A549 (cell line): ENCODE measurements at regions not wholly inside any gene's neighbourhood (a gene's known extent, or its start where the extent isn't known, plus 50 kb on each side); places are given as distances from the start of the nearest gene placed in this dataset.

Experiments
- ATAC-seq, 2 experiments: fragments of 200-7000 bp in 1 of 2; fragments of >200 bp in 1 of 2; cut with Nextera tagmentation in 1 of 2; cut with Tn5 transposase in 1 of 2; 3 replicates each; pipeline versions ENCODE4 v1.8.0 to v1.9.1; 2018 to 2020; ENCODE audit warnings: mild to moderate bottlenecking in 1 of 2, moderate library complexity in 1 of 2
- CTCF ChIA-PET: fragments of 300-600 bp; sonication (Branson Sonifier 250); formaldehyde crosslinking; extraction: SDS; loops from one replicate; lab custom pipeline; 2021; ENCODE audit warnings: antibody characterized with exemption, inconsistent platforms; lab: Yijun Ruan, JAX
- POLR2A ChIA-PET: fragments of 350-600 bp; formaldehyde crosslinking; extraction: SDS; loops from one replicate; lab custom pipeline; 2021; ENCODE audit warnings: antibody characterized with exemption, inconsistent platforms; lab: Yijun Ruan, JAX
- DNase-seq, 2 experiments: peaks; one replicate each; pipeline versions ENCODE4 v3.0.0 to v3.0.0-alpha.2; 2011 to 2016; ENCODE audit warnings: low read depth in 1 of 2, low spot score in 1 of 2
- FAIRE-seq: peaks from 2 replicates; lab custom pipeline; 2011; peaks lifted over from hg19 to GRCh38; lab: Jason Lieb, UNC
- H3K27ac ChIP-seq, 2 experiments: fragments of >200 bp; sonication (Bioruptor Twin); formaldehyde crosslinking; 3 replicates each; pipeline ENCODE4 v1.5.1; 2016 to 2017
- H3K4me1 ChIP-seq: fragments of >200 bp; sonication (Bioruptor Twin); formaldehyde crosslinking; 3 replicates; pipeline ENCODE4 v1.6.1; 2016
- H3K4me2 ChIP-seq: fragments of >200 bp; sonication (Bioruptor Twin); formaldehyde crosslinking; 3 replicates; pipeline ENCODE4 v1.6.1; 2016
- H3K4me3 ChIP-seq: fragments of >200 bp; sonication (Bioruptor Twin); formaldehyde crosslinking; 3 replicates; pipeline ENCODE4 v1.5.1; 2016
- H3K9me3 ChIP-seq: fragments of >200 bp; sonication (Bioruptor Twin); formaldehyde crosslinking; 3 replicates; pipeline ENCODE4 v1.6.1; 2016
- BCL3 ChIP-seq: fragments of >200 bp; sonication (Bioruptor Twin); formaldehyde crosslinking; IDR thresholded peaks from 3 replicates; pipeline ENCODE4 v1.6.1; 2016
- CHD4 ChIP-seq: fragments of 200-600 bp; sonication (generic); IDR thresholded peaks from 2 replicates; pipeline ENCODE4 v1.6.1; 2016; ENCODE audit warnings: antibody characterized with exemption, mild to moderate bottlenecking, borderline replicate concordance
- CTCF ChIP-seq: fragments of >200 bp; sonication (Bioruptor Twin); formaldehyde crosslinking; IDR thresholded peaks from 3 replicates; pipeline ENCODE4 v1.5.1; 2016
- EHF ChIP-seq: fragments of 250-450 bp; sonication (Bioruptor Pico); IDR thresholded peaks from 2 replicates; pipeline ENCODE4 v1.5.0; 2020; ENCODE audit warnings: mild to moderate bottlenecking
- ELK1 ChIP-seq: fragments of 150-350 bp; IDR thresholded peaks from 2 replicates; pipeline ENCODE4 v1.6.1; 2014; ENCODE audit warnings: low read depth, mild to moderate bottlenecking, low read length
- ESRRA ChIP-seq: fragments of 150-350 bp; IDR thresholded peaks from 2 replicates; pipeline ENCODE4 v1.6.1; 2014; ENCODE audit warnings: mild to moderate bottlenecking, low read length, borderline replicate concordance
- HEYL ChIP-seq: fragments of 250-450 bp; sonication (Bioruptor Pico); IDR thresholded peaks from 2 replicates; pipeline ENCODE4 v1.8.0; 2021; ENCODE audit warnings: mild to moderate bottlenecking, moderate library complexity
- HMGXB4 ChIP-seq: fragments of 250-450 bp; sonication (Bioruptor Pico); IDR thresholded peaks from 2 replicates; pipeline ENCODE4 v1.5.0; 2021; ENCODE audit warnings: mild to moderate bottlenecking, moderate library complexity, borderline replicate concordance
- JUN ChIP-seq, 2 experiments: fragments of >200 bp; sonication (Bioruptor Twin); formaldehyde crosslinking; IDR thresholded peaks; 2 replicates in 1 of 2; 3 replicates in 1 of 2; pipeline ENCODE4 v1.6.1; 2016 to 2017
- KDM1A ChIP-seq: fragments of 200-600 bp; sonication (generic); IDR thresholded peaks from 2 replicates; pipeline ENCODE4 v1.6.1; 2016; ENCODE audit warnings: low read depth, mild to moderate bottlenecking
- KDM5A ChIP-seq: fragments of 200-600 bp; sonication (generic); IDR thresholded peaks from 2 replicates; pipeline ENCODE4 v1.6.1; 2016; ENCODE audit warnings: antibody characterized with exemption, mild to moderate bottlenecking
- MAX ChIP-seq: IDR thresholded peaks from 2 replicates; pipeline ENCODE4 v1.6.1; 2012
- NFE2L2 ChIP-seq: fragments of 150-350 bp; conservative IDR thresholded peaks from 2 replicates; pipeline ENCODE4 v1.6.1; 2014; ENCODE audit warnings: low read length
- NR3C1 ChIP-seq: fragments of >200 bp; sonication (Bioruptor Twin); formaldehyde crosslinking; IDR thresholded peaks from 3 replicates; pipeline ENCODE4 v1.6.1; 2017
- POLR2A ChIP-seq: IDR thresholded peaks from 2 replicates; pipeline ENCODE4 v1.6.1; 2012; ENCODE audit warnings: mild to moderate bottlenecking, low read length
- POLR2AphosphoS2 ChIP-seq: conservative IDR thresholded peaks from 2 replicates; pipeline ENCODE4 v1.6.1; 2012; ENCODE audit warnings: low read length, improper control_type of control experiment, inconsistent platforms
- RARB ChIP-seq: fragments of 250-450 bp; sonication (Bioruptor Pico); IDR thresholded peaks from 2 replicates; pipeline ENCODE4 v1.8.0; 2021; ENCODE audit warnings: mild to moderate bottlenecking, moderate library complexity
- REST ChIP-seq: fragments of 200-600 bp; sonication (generic); IDR thresholded peaks from 2 replicates; pipeline ENCODE4 v1.6.1; 2016; ENCODE audit warnings: antibody characterized with exemption, mild to moderate bottlenecking, moderate library complexity
- RFX5 ChIP-seq: fragments of 450-650 bp; IDR thresholded peaks from 2 replicates; pipeline ENCODE4 v1.7.1; 2014; ENCODE audit warnings: antibody characterized with exemption, mild to moderate bottlenecking, moderate library complexity
- RNF2 ChIP-seq: fragments of 200-600 bp; sonication (generic); IDR thresholded peaks from 2 replicates; pipeline ENCODE4 v1.6.1; 2016; ENCODE audit warnings: low read depth, mild to moderate bottlenecking, antibody characterized with exemption, moderate library complexity, borderline replicate concordance
- SMC3 ChIP-seq: fragments of >200 bp; sonication (Bioruptor Twin); formaldehyde crosslinking; IDR thresholded peaks from 3 replicates; pipeline ENCODE4 v1.6.1; 2018; ENCODE audit warnings: inconsistent platforms
- SREBF2 ChIP-seq: fragments of 450-650 bp; IDR thresholded peaks from 2 replicates; pipeline ENCODE4 v1.6.1; 2014; ENCODE audit warnings: mild to moderate bottlenecking, moderate library complexity
- TFCP2L1 ChIP-seq: fragments of 250-450 bp; sonication (Bioruptor Pico); IDR thresholded peaks from 2 replicates; pipeline ENCODE4 v1.5.0; 2021; ENCODE audit warnings: mild to moderate bottlenecking
- ZFP36 ChIP-seq: fragments of 450-650 bp; IDR thresholded peaks from 2 replicates; pipeline ENCODE4 v1.6.1; 2014; ENCODE audit warnings: borderline replicate concordance; ENCODE audit not compliant: partially characterized antibody
- WGBS: methylation state at CpG from one replicate; pipeline ENCODE4 v1.1.6; 2017; ENCODE audit errors: missing lambda C conversion rate; 5-methylcytosine and 5-hydroxymethylcytosine counted together

GRCh38 chr5:15002791-15003190 is 131.2 kb upstream of the ANKH start:
- TF ChIP-seq BCL3 (no peak), HEYL (CRISPR knock-in tag) (no peak), POLR2AphosphoS2 (no peak), POLR2A (no peak), HMGXB4 (CRISPR knock-in tag) (no peak), KDM5A (no peak), CHD4 (no peak)

GRCh38 chr5:15002173-15002572 is 130.6 kb upstream of the ANKH start:
- H3K4me1 ChIP-seq = peaks cover 7% of the 10 kb centered on the region; the same call in 1 of the 3 replicates

More at GRCh38 chr5:15002791-15003190, 131.2 kb upstream of the ANKH start:
- 14% methylated on average over 2 of the region's 2 CpGs for WGBS
- H3K9me3 ChIP-seq = peaks cover 13% of the 10 kb centered on the region
- ATAC-seq (no peak), DNase-seq (no peak), FAIRE-seq (no peak)
- H3K4me1 ChIP-seq = peaks cover 9% of the 10 kb centered on the region
- no peak overlapping the region for H3K4me2 ChIP-seq
- ChIA-PET POLR2A (no interaction called here), CTCF (interaction anchor here (0.6 to 6.0 kb wide), 37 partner anchors 10 to 330 kb away, joined by 3 to 144 read pairs (median 4); partner anchors contain the start of gene ANKH)
- no peak overlapping the region for H3K27ac ChIP-seq
- no peak overlapping the region for H3K4me3 ChIP-seq

More at GRCh38 chr5:15002173-15002572, 130.6 kb upstream of the ANKH start:
- TF ChIP-seq REST (no peak), TFCP2L1 (CRISPR knock-in tag) (no peak), EHF (CRISPR knock-in tag) (no peak), CHD4 (no peak), RFX5 (no peak), NFE2L2 (no peak), ELK1 (no peak), ZFP36 (no peak), KDM5A (no peak), RNF2 (no peak), JUN (IDR thresholded peaks at IDR 0.05) (no peak), KDM1A (no peak), ESRRA (no peak), SMC3 (no peak), NR3C1 (no peak), BCL3 (no peak), CTCF (no peak), SREBF2 (no peak), MAX (no peak), RARB (CRISPR knock-in tag) (no peak)
- FAIRE-seq (no peak), DNase-seq (no peak), ATAC-seq (no peak)
- WGBS = 83% methylated on average over 10 of the region's 10 CpGs
- Histone ChIP-seq H3K4me2 (no peak overlapping the region), H3K9me3 (peaks cover 17% of the 10 kb centered on the region), H3K27ac (no peak overlapping the region), H3K4me3 (no peak overlapping the region)
- ChIA-PET POLR2A (no interaction called here), CTCF (interaction anchor here (1.0 to 6.0 kb wide), 13 partner anchors 10 to 317 kb away, joined by 3 to 144 read pairs (median 6); partner anchors contain the start of gene ANKH)
